B cell (primary cell): ENCODE measurements at regions not wholly inside any gene's neighbourhood (a gene's known extent, or its start where the extent isn't known, plus 50 kb on each side); places are given as distances from the start of the nearest gene placed in this dataset.

Source experiments
- ATAC-seq: fragments of 200-7000 bp; cut with Tn5 transposase; one replicate; pipeline ENCODE4 v1.10.0; 2021; ENCODE audit warnings: low read depth, mild to moderate bottlenecking, moderate number of reproducible peaks, moderate library complexity
- CTCF ChIA-PET: fragments of 350-600 bp; sonication (Branson Sonifier 250); formaldehyde crosslinking; loops from one replicate; lab custom pipeline; 2021; ENCODE audit warnings: antibody characterized with exemption, inconsistent platforms; lab: Charles Lee
- POLR2A ChIA-PET: fragments of 350-600 bp; sonication (Branson Sonifier 250); formaldehyde crosslinking; loops from one replicate; lab custom pipeline; 2021; ENCODE audit warnings: antibody characterized with exemption; lab: Charles Lee
- DNase-seq: peaks from one replicate; pipeline ENCODE4 v3.0.0; 2013
- H2AFZ ChIP-seq: 2 replicates; pipeline ENCODE4 v1.6.1; 2012; ENCODE audit warnings: mild to moderate bottlenecking, low read depth, low read length; ENCODE audit not compliant: insufficient read depth, poor library complexity, severe bottlenecking
- H3K27ac ChIP-seq, 2 donors: 1 replicate in 1 of 2; 2 replicates in 1 of 2; pipeline ENCODE4 v1.5.1; 2012 to 2013; ENCODE audit warnings: low read length in 2 of 2, mild to moderate bottlenecking in 2 of 2, moderate library complexity in 1 of 2
- H3K27me3 ChIP-seq, 4 experiments: fragments of 200-600 bp in 1 of 4; sonication (generic) in 1 of 4; replicated peaks in 1 of 4; 1 replicate in 2 of 4; 2 replicates in 2 of 4; pipeline versions ENCODE4 v1.6.1 to v1.7.0; 2013 to 2016; ENCODE audit warnings: low read length in 3 of 4, mild to moderate bottlenecking in 2 of 4, mixed read lengths in 1 of 4, moderate library complexity in 1 of 4; ENCODE audit not compliant: insufficient read depth in 4 of 4, control insufficient read depth in 3 of 4; ENCODE audit errors: control extremely low read depth in 1 of 4
- H3K36me3 ChIP-seq, 2 experiments: replicated peaks in 1 of 2; 1 replicate in 1 of 2; 2 replicates in 1 of 2; pipeline versions ENCODE4 v1.6.1 to v1.7.1; 2013; ENCODE audit warnings: low read length in 1 of 2; ENCODE audit not compliant: insufficient read depth in 2 of 2, control insufficient read depth in 1 of 2; ENCODE audit errors: control extremely low read depth in 1 of 2, extremely low read depth in 1 of 2
- H3K4me1 ChIP-seq, 2 donors: fragments of 200-600 bp in 1 of 2; sonication (generic) in 1 of 2; 1 replicate in 1 of 2; 2 replicates in 1 of 2; pipeline versions ENCODE4 v1.5.1 to v1.6.1; 2013 to 2017; ENCODE audit warnings: low read length in 2 of 2; ENCODE audit not compliant: control insufficient read depth in 2 of 2, insufficient read depth in 2 of 2
- H3K4me2 ChIP-seq: replicated peaks from 2 replicates; pipeline ENCODE3; 2012; ENCODE audit warnings: mild to moderate bottlenecking, low read depth, low read length; ENCODE audit not compliant: poor library complexity, severe bottlenecking
- H3K4me3 ChIP-seq, 5 experiments: fragments of 200-600 bp in 1 of 5; sonication (generic) in 1 of 5; 1 replicate in 3 of 5; 2 replicates in 2 of 5; pipeline versions ENCODE4 v1.5.1 to v1.7.0; 2011 to 2016; ENCODE audit warnings: low read length in 4 of 5, mild to moderate bottlenecking in 4 of 5, low read depth in 2 of 5, control low read depth in 1 of 5, moderate library complexity in 1 of 5; ENCODE audit not compliant: insufficient read depth in 1 of 5; ENCODE audit errors: control extremely low read depth in 1 of 5, extremely low read depth in 1 of 5
- H3K79me2 ChIP-seq: fragments of 200-600 bp; sonication (generic); one replicate; pipeline ENCODE4 v1.6.0; 2016; ENCODE audit warnings: low read length; ENCODE audit not compliant: control insufficient read depth, insufficient read depth
- H3K9ac ChIP-seq: fragments of 200-600 bp; sonication (generic); 2 replicates; pipeline ENCODE4 v1.6.1; 2017; ENCODE audit warnings: mild to moderate bottlenecking, low read length, moderate library complexity
- H3K9me3 ChIP-seq, 3 donors: one replicate each; pipeline versions ENCODE4 v1.6.1 to v1.7.1; 2013; ENCODE audit warnings: low read length in 2 of 3; ENCODE audit not compliant: control insufficient read depth in 2 of 3, insufficient read depth in 1 of 3; ENCODE audit errors: control extremely low read depth in 1 of 3
- H4K20me1 ChIP-seq: 2 replicates; pipeline ENCODE4 v1.6.0; 2012; ENCODE audit warnings: mild to moderate bottlenecking, low read length; ENCODE audit not compliant: insufficient read depth, control insufficient read depth, poor library complexity, severe bottlenecking
- H3K27ac Mint-ChIP-seq: one replicate; pipeline ENCODE4 v1.8.0; 2021; ENCODE audit warnings: mixed read lengths
- H3K27me3 Mint-ChIP-seq: one replicate; pipeline ENCODE4 v1.8.0; 2021; ENCODE audit warnings: mixed read lengths
- H3K4me1 Mint-ChIP-seq: one replicate; pipeline ENCODE4 v1.8.0; 2021; ENCODE audit warnings: mixed read lengths
- H3K4me3 Mint-ChIP-seq: one replicate; pipeline ENCODE4 v1.8.0; 2021; ENCODE audit warnings: mixed read lengths
- H3K9me3 Mint-ChIP-seq: one replicate; pipeline ENCODE4 v1.8.0; 2022; ENCODE audit warnings: mixed read lengths; ENCODE audit not compliant: insufficient read depth
- CTCF ChIP-seq: fragments of 200-600 bp; IDR thresholded peaks from one replicate; pipeline ENCODE4 v1.8.0; 2022; ENCODE audit warnings: antibody characterized with exemption, mild to moderate bottlenecking
- EZH2 ChIP-seq: IDR thresholded peaks from 2 replicates; pipeline ENCODE4 v1.6.1; 2012; ENCODE audit warnings: borderline replicate concordance, low read depth, mild to moderate bottlenecking, moderate library complexity, low read length; ENCODE audit not compliant: insufficient read depth, poor library complexity, severe bottlenecking
- WGBS: methylation state at CpG from one replicate; pipeline ENCODE4 v1.1.5; 2013; ENCODE audit warnings: missing lambda C conversion rate; ENCODE audit not compliant: insufficient coverage; 5-methylcytosine and 5-hydroxymethylcytosine counted together
- intact Hi-C: fragments of 100-400 bp; cut with micrococcal nuclease; formaldehyde crosslinking; loops from one replicate; pipeline ENCODE4 v1.10.0; 2022

- peaks cover 4 to 5% of the 10 kb centered on the region in 2 donors for H3K4me1 ChIP-seq
- no CpG with 5 or more reads among the region's 4 CpGs for WGBS
- Mint-ChIP-seq H3K27ac (no peak overlapping the region), H3K27me3 (peaks cover 36% of the 10 kb centered on the region), H3K4me1 (peaks cover 3% of the 10 kb centered on the region), H3K9me3 (no peaks in the 10 kb centered on the region), H3K4me3 (no peak overlapping the region)
- H3K79me2 ChIP-seq: no peaks in the 10 kb centered on the region
- H3K9me3 ChIP-seq: no peaks in the 10 kb centered on the region
- TF ChIP-seq CTCF: no peak
- no peak for TF ChIP-seq EZH2
- ATAC-seq: no peak
- no peak overlapping the region for H3K4me3 ChIP-seq
- no peaks in the 10 kb centered on the region for H3K36me3 ChIP-seq
- peaks cover 0 to 25% (median 6%) of the 10 kb centered on the region in 4 experiments for H3K27me3 ChIP-seq
- H3K9ac ChIP-seq: no peak overlapping the region
- H3K4me2 ChIP-seq: no peak overlapping the region
- no peaks in the 10 kb centered on the region for H4K20me1 ChIP-seq
- no peak for DNase-seq
- ChIA-PET CTCF (no interaction called here), POLR2A (no interaction called here)
- no peak overlapping the region for H2AFZ ChIP-seq
- no peak overlapping the region for H3K27ac ChIP-seq
- intact Hi-C loops: no loop called here
These were observed 57.9 kb upstream of the ETS2 start for GRCh38 chr21:38747810-38748209.

- POLR2A ChIA-PET: no interaction called here
- CTCF ChIA-PET: no interaction called here
- Mint-ChIP-seq H3K4me1 (peaks cover 9% of the 10 kb centered on the region), H3K27me3 (peaks cover 46% of the 10 kb centered on the region), H3K4me3 (no peak overlapping the region), H3K27ac (no peak overlapping the region), H3K9me3 (no peaks in the 10 kb centered on the region)
- Histone ChIP-seq H3K36me3 (no peaks in the 10 kb centered on the region), H3K27me3 (peaks cover 0 to 29% (median 14%) of the 10 kb centered on the region in 4 experiments), H3K27ac (no peak overlapping the region), H3K9me3 (no peaks in the 10 kb centered on the region), H4K20me1 (no peaks in the 10 kb centered on the region), H3K4me3 (no peak overlapping the region), H3K9ac (no peak overlapping the region), H3K79me2 (no peaks in the 10 kb centered on the region), H2AFZ (no peak overlapping the region), H3K4me1 (peaks cover 4 to 5% of the 10 kb centered on the region in 2 donors), H3K4me2 (no peak overlapping the region)
- ATAC-seq (no peak), DNase-seq (no peak)
- WGBS: 43% methylated on average over 24 of the region's 27 CpGs
- intact Hi-C loops: no loop called here
- TF ChIP-seq CTCF (no peak), EZH2 (no peak)
These were observed 54.2 kb upstream of the ETS2 start for GRCh38 chr21:38751379-38752050.
